Heart left ventricle (tissue), 16 donors: ENCODE measurements at regions not wholly inside any gene's neighbourhood (a gene's known extent, or its start where the extent isn't known, plus 50 kb on each side); places are given as distances from the start of the nearest gene placed in this dataset.

ENCODE experiments used
- ATAC-seq, 4 donors: fragments of 200-7000 bp; cut with Tn5 transposase; one replicate each; pipeline ENCODE4 v1.9.1; 2020 to 2022; ENCODE audit warnings: moderate library complexity in 4 of 4, mild to moderate bottlenecking in 3 of 4, moderate number of reproducible peaks in 1 of 4
- DNase-seq, 5 donors: peaks; one replicate each; pipeline ENCODE4 v3.0.0-alpha.2; 2020
- H3K27ac ChIP-seq, 12 donors: fragments of 200-600 bp; sonication (generic) in 4 of 12; one replicate each; pipeline versions ENCODE4 v1.5.0 to v1.8.0; 2016 to 2022; ENCODE audit warnings: mild to moderate bottlenecking in 2 of 12
- H3K27me3 ChIP-seq, 9 donors: fragments of 200-600 bp; sonication (generic) in 2 of 9; one replicate each; pipeline versions ENCODE4 v1.5.1 to v1.8.0; 2016 to 2022; ENCODE audit warnings: mild to moderate bottlenecking in 3 of 9
- H3K36me3 ChIP-seq, 9 donors: fragments of 200-600 bp; sonication (generic) in 2 of 9; one replicate each; pipeline versions ENCODE4 v1.5.0 to v1.8.0; 2018 to 2022; ENCODE audit warnings: mild to moderate bottlenecking in 2 of 9
- H3K4me1 ChIP-seq, 12 donors: fragments of 200-600 bp; sonication (generic) in 4 of 12; one replicate each; pipeline versions ENCODE4 v1.5.0 to v1.8.0; 2016 to 2022; ENCODE audit warnings: mild to moderate bottlenecking in 3 of 12
- H3K4me3 ChIP-seq, 12 donors: fragments of 200-600 bp; sonication (generic) in 4 of 12; one replicate each; pipeline versions ENCODE4 v1.5.0 to v1.8.0; 2017 to 2022; ENCODE audit warnings: mild to moderate bottlenecking in 9 of 12, moderate library complexity in 4 of 12
- H3K9me3 ChIP-seq, 12 donors: fragments of 200-600 bp; sonication (generic) in 4 of 12; one replicate each; pipeline versions ENCODE4 v1.5.0 to v1.8.0; 2016 to 2022; ENCODE audit warnings: mild to moderate bottlenecking in 1 of 12
- POLR2A ChIP-seq, 2 donors: fragments of 450-650 bp; IDR thresholded peaks; one replicate each; pipeline ENCODE4 v1.6.1; 2017; ENCODE audit warnings: antibody characterized with exemption in 2 of 2, mild to moderate bottlenecking in 2 of 2, moderate library complexity in 2 of 2
- WGBS, 4 donors: extraction: QIAGEN DNeasy Blood & Tissue Kit in 2 of 4; methylation state at CpG; one replicate each; pipeline versions ENCODE4 v1.1.5 to v1.1.7; 2013 to 2018; 5-methylcytosine and 5-hydroxymethylcytosine counted together
- intact Hi-C, 10 donors: fragments of 100-400 bp; cut with DNase I; formaldehyde crosslinking; loops; one replicate each; pipeline versions ENCODE4 v1.11.1 to v1.14.2; 2022
- TF ChIP-seq, protein P1 (sequence below), 12 donors: fragments of 200-600 bp; sonication (generic) in 4 of 12; IDR thresholded peaks; one replicate each; pipeline versions ENCODE4 v1.5.0 to v1.8.0; 2018 to 2022; ENCODE audit warnings: antibody characterized with exemption in 12 of 12, mild to moderate bottlenecking in 5 of 12
- donor health status: ischemic (EF 13 %, LVEDD 7.1; RV severe dilation, severe dysfunction).
- donor health status: healthy with polysubstance abuse.
- donor health status: DM: no; HTN: yes; CAD: no.
- donor health status: DM: no; HTN: no; CAD: no.
- donor health status: ischemic (EF 25% LVEDD 6.9; RV normal size, moderate dysfunction).
- donor health status: ischemic (EF 25% LVEDD 5.7; RV mildly dilated, moderate dysfunction).
- donor health status: healthy.
- donor health status: DM: yes; HTN: yes; CAD: no.
- donor health status: ischemic (EF 35%, LVEDD 5.7; RV mildly dilated, moderate dysfunction).
- donor health status: nonischemic (EF 11% LVEDD 7.7; RV severe dilation, severe dysfunction).
- donor health status: DM: yes; HTN: yes; CAD: no.
- donor health status: PGD.
- donor health status: ischemic (EF 29% LVEDD 5.4; RV normal size, mild dysfunction).
- donor health status: nonischemic (EF 23%, LVEDD 6.1; RV moderate dilation, normal function).

DNA sequence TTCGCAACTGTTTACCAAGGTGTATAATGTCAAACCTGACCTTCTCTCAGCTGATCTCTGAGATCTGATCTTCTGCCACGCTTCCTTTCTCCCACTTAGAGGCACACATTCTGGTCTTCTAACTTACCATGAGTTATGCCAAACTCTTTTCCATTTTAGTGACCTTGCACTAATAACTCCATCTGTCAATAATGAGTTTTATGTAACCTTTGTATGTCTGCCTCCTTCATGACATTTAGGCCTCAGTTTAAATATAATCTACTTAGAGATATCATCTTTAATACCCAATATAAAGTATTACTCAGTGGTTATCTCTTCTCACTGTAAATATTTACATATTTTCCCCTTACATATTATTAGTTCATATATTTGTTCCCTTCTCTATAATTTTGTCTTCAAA lies 827.5 kb upstream of the PCDH20 start:
- Histone ChIP-seq H3K9me3 (no peaks in the 10 kb centered on the region), H3K4me1 (no peaks in the 10 kb centered on the region), H3K4me3 (no peak overlapping the region), H3K27ac (no peak overlapping the region), H3K27me3 (no peaks in the 10 kb centered on the region), H3K36me3 (no peaks in the 10 kb centered on the region)
- ATAC-seq, result no peak
- intact Hi-C loops, result no loop called here
- DNase-seq, result no peak
- no peak for TF ChIP-seq POLR2A (IDR thresholded peaks at IDR 0.05)
- TF ChIP-seq, protein P1, sequence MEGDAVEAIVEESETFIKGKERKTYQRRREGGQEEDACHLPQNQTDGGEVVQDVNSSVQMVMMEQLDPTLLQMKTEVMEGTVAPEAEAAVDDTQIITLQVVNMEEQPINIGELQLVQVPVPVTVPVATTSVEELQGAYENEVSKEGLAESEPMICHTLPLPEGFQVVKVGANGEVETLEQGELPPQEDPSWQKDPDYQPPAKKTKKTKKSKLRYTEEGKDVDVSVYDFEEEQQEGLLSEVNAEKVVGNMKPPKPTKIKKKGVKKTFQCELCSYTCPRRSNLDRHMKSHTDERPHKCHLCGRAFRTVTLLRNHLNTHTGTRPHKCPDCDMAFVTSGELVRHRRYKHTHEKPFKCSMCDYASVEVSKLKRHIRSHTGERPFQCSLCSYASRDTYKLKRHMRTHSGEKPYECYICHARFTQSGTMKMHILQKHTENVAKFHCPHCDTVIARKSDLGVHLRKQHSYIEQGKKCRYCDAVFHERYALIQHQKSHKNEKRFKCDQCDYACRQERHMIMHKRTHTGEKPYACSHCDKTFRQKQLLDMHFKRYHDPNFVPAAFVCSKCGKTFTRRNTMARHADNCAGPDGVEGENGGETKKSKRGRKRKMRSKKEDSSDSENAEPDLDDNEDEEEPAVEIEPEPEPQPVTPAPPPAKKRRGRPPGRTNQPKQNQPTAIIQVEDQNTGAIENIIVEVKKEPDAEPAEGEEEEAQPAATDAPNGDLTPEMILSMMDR (IDR thresholded peaks at IDR 0.05), result no peak
- 78 to 88% (median 85%) methylated on average over 2 of the region's 2 CpGs for WGBS, 4 donors

DNA sequence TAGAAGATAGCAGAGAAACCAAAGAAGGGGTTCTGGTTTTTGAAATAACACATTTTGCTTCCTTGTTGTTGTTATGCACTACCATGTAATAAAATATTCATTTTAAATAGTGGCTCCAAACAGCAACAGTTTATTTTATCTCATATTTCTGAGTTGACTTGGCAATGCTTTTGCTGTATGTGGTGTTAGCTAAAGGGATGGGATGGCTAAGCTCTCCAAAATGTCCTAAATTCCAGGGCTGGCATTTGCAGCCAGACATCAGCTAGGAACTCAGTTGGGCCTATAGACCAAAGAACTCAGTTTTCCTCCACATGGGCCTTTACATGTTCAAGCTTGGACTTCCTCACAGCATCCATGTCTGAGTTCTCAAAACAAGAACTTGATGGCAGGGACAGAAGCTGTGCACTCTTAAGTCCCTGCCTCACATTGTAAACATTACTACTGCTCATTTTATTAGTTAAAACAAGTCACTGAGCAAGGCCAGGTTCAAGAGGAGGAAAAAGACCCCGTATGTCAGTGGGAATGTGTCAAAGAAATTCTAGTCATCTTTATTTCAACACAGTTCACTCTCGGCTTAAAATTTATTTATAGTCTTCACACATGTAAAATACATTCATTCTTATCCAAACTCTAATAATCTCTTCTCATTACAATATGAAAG lies 819.3 kb upstream of the PCDH20 start:
- Histone ChIP-seq H3K27ac (no peak overlapping the region), H3K9me3 (no peaks in the 10 kb centered on the region), H3K4me1 (no peaks in the 10 kb centered on the region), H3K4me3 (no peak overlapping the region), H3K27me3 (no peaks in the 10 kb centered on the region), H3K36me3 (no peaks in the 10 kb centered on the region)
- intact Hi-C loops, result no loop called here
- WGBS, 4 donors, result 46 to 60% (median 56%) methylated on average over 2 of the region's 2 CpGs
- TF ChIP-seq POLR2A (IDR thresholded peaks at IDR 0.05), result no peak
- TF ChIP-seq, protein P1 (IDR thresholded peaks at IDR 0.05), result no peak
- DNase-seq (no peak), ATAC-seq (no peak)

DNA sequence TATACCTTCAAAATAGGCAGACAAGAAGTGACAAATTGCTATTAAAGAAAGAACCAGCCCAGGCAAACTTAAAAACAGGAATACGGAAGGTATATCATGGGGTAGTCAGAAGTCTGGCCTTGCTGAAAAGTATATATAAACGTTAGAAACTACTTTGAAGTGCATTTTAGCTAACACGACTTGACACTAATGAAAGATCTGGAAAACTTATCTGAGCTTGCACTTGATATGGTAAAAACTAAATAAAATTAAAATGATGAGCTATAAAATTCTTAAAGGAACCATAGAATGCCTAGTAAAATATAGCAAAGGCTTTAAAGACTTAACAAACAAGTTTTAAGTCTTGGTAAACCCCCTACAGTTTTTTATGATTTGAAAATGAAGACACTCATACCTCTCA lies 795.3 kb upstream of the PCDH20 start:
- no peak for TF ChIP-seq POLR2A (IDR thresholded peaks at IDR 0.05)
- TF ChIP-seq, protein P1 (IDR thresholded peaks at IDR 0.05), result no peak
- DNase-seq (no peak), ATAC-seq (no peak)
- WGBS, 4 donors, result 68 to 83% (median 73%) methylated on average over 2 to 3 of the region's 3 CpGs
- H3K4me1 ChIP-seq, result no peaks in the 10 kb centered on the region
- no peak overlapping the region for H3K27ac ChIP-seq
- no peaks in the 10 kb centered on the region for H3K36me3 ChIP-seq
- no peak overlapping the region for H3K4me3 ChIP-seq
- intact Hi-C loops, result no loop called here
- H3K27me3 ChIP-seq, result no peaks in the 10 kb centered on the region
- H3K9me3 ChIP-seq, result peaks cover 0 to 12% (median 0%) of the 10 kb centered on the region in 12 donors

DNA sequence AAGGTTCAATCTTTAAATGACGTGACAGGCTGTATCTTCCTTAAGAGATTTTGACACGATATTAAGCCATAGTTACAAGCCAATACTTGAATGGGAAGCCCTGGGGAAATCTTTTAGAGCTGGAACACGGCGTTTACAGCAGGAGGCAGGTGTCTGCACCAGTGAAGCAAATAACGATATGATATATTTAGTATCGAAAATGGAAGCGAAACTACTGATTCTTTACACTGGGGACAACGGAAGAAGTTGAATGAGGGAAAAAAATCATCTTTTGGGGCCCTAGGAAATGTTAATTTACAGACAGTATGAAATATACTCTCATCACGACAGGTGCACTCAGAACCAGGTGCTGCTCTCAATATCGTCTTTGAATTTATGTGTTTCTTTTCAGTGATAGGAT lies 793.9 kb upstream of the PCDH20 start:
- no peaks in the 10 kb centered on the region for H3K36me3 ChIP-seq
- 74 to 78% (median 77%) methylated on average over 10 of the region's 10 CpGs for WGBS, 4 donors
- no peak for TF ChIP-seq POLR2A (IDR thresholded peaks at IDR 0.05)
- TF ChIP-seq, protein P1 (IDR thresholded peaks at IDR 0.05), result no peak
- H3K4me3 ChIP-seq, result no peak overlapping the region
- DNase-seq (no peak), ATAC-seq (no peak)
- peaks cover 0 to 20% (median 0%) of the 10 kb centered on the region in 12 donors for H3K9me3 ChIP-seq
- H3K4me1 ChIP-seq, result no peaks in the 10 kb centered on the region
- intact Hi-C loops, result no loop called here
- no peaks in the 10 kb centered on the region for H3K27me3 ChIP-seq
- H3K27ac ChIP-seq, result no peak overlapping the region
